ENCODE measurements at regions not wholly inside any gene's neighbourhood (a gene's known extent, or its start where the extent isn't known, plus 50 kb on each side); places are given as distances from the start of the nearest gene placed in this dataset.

- ATAC-seq (ENCODE audit: low read depth) (no peak), DNase-seq (ENCODE audit: low spot score in 2 of 2) (no peak)
- peaks cover 5% of the 10 kb centered on the region for H3K27me3 Mint-ChIP-seq
- H3K27ac Mint-ChIP-seq = no peak overlapping the region
- no peaks in the 10 kb centered on the region for H3K9me3 Mint-ChIP-seq
- no peaks in the 10 kb centered on the region for H3K4me1 Mint-ChIP-seq
- H3K4me3 Mint-ChIP-seq = no peak overlapping the region
- H3K36me3 Mint-ChIP-seq = no peaks in the 10 kb centered on the region
Observed at GRCh38 chrX:11970578-11971359, 167.5 kb upstream of the FRMPD4 start.

- no peaks in the 10 kb centered on the region for H3K9me3 Mint-ChIP-seq
- H3K36me3 Mint-ChIP-seq = no peaks in the 10 kb centered on the region
- no peak for DNase-seq (ENCODE audit: low spot score in 2 of 2)
- no peaks in the 10 kb centered on the region for H3K27me3 Mint-ChIP-seq
- no peak overlapping the region for H3K27ac Mint-ChIP-seq
- no peak overlapping the region for H3K4me3 Mint-ChIP-seq
- ATAC-seq (ENCODE audit: low read depth) = no peak
- no peaks in the 10 kb centered on the region for H3K4me1 Mint-ChIP-seq
Observed at GRCh38 chrX:11976663-11977062, 161.6 kb upstream of the FRMPD4 start.

- H3K27me3 Mint-ChIP-seq = no peaks in the 10 kb centered on the region
- ATAC-seq (ENCODE audit: low read depth) (no peak), DNase-seq (ENCODE audit: low spot score in 2 of 2) (no peak)
- H3K36me3 Mint-ChIP-seq = no peaks in the 10 kb centered on the region
- H3K4me3 Mint-ChIP-seq = no peak overlapping the region
- no peaks in the 10 kb centered on the region for H3K9me3 Mint-ChIP-seq
- no peak overlapping the region for H3K27ac Mint-ChIP-seq
- H3K4me1 Mint-ChIP-seq = no peaks in the 10 kb centered on the region
Observed at GRCh38 chrX:11992271-11992670, 146.0 kb upstream of the FRMPD4 start.

- H3K36me3 Mint-ChIP-seq = no peaks in the 10 kb centered on the region
- DNase-seq (ENCODE audit: low spot score in 2 of 2) = no peak
- no peak for ATAC-seq (ENCODE audit: low read depth)
- no peak overlapping the region for H3K4me3 Mint-ChIP-seq
- no peak overlapping the region for H3K27ac Mint-ChIP-seq
- H3K27me3 Mint-ChIP-seq = no peaks in the 10 kb centered on the region
- H3K4me1 Mint-ChIP-seq = no peaks in the 10 kb centered on the region
- H3K9me3 Mint-ChIP-seq = no peaks in the 10 kb centered on the region
Observed at GRCh38 chrX:11995146-11995545, 143.1 kb upstream of the FRMPD4 start.

- DNase-seq (ENCODE audit: low spot score in 2 of 2) (no peak), ATAC-seq (ENCODE audit: low read depth) (no peak)
- no peak overlapping the region for H3K4me3 Mint-ChIP-seq
- no peaks in the 10 kb centered on the region for H3K36me3 Mint-ChIP-seq
- H3K9me3 Mint-ChIP-seq = no peaks in the 10 kb centered on the region
- H3K27ac Mint-ChIP-seq = no peak overlapping the region
- no peaks in the 10 kb centered on the region for H3K27me3 Mint-ChIP-seq
- no peaks in the 10 kb centered on the region for H3K4me1 Mint-ChIP-seq
Observed at GRCh38 chrX:11996810-11997209, 141.5 kb upstream of the FRMPD4 start.

GRCh38 chrX:11998944-11999343 is 139.3 kb upstream of the FRMPD4 start:
- Mint-ChIP-seq H3K4me1 (no peaks in the 10 kb centered on the region), H3K27ac (no peak overlapping the region), H3K9me3 (no peaks in the 10 kb centered on the region), H3K36me3 (no peaks in the 10 kb centered on the region), H3K4me3 (no peak overlapping the region), H3K27me3 (no peaks in the 10 kb centered on the region)
- ATAC-seq (ENCODE audit: low read depth) (no peak), DNase-seq (ENCODE audit: low spot score in 2 of 2) (no peak)

- H3K36me3 Mint-ChIP-seq = no peaks in the 10 kb centered on the region
- no peaks in the 10 kb centered on the region for H3K27me3 Mint-ChIP-seq
- no peak for ATAC-seq (ENCODE audit: low read depth)
Observed at GRCh38 chrX:12002876-12003275, 135.4 kb upstream of the FRMPD4 start.

GRCh38 chrX:12007881-12008280 is 130.4 kb upstream of the FRMPD4 start:
- Mint-ChIP-seq H3K4me3 (no peak overlapping the region), H3K36me3 (no peaks in the 10 kb centered on the region), H3K27ac (no peak overlapping the region), H3K27me3 (no peaks in the 10 kb centered on the region), H3K4me1 (no peaks in the 10 kb centered on the region), H3K9me3 (no peaks in the 10 kb centered on the region)
- no peak for DNase-seq (ENCODE audit: low spot score in 2 of 2)
- ATAC-seq (ENCODE audit: low read depth) = no peak

More at GRCh38 chrX:12002876-12003275, 135.4 kb upstream of the FRMPD4 start:
- Mint-ChIP-seq H3K27ac (no peak overlapping the region), H3K4me1 (no peaks in the 10 kb centered on the region), H3K4me3 (no peak overlapping the region), H3K9me3 (no peaks in the 10 kb centered on the region)
- DNase-seq (ENCODE audit: low spot score in 2 of 2) = no peak

- Mint-ChIP-seq H3K4me3 (no peak overlapping the region), H3K27ac (no peak overlapping the region), H3K9me3 (no peaks in the 10 kb centered on the region), H3K27me3 (peaks cover 2% of the 10 kb centered on the region), H3K4me1 (no peaks in the 10 kb centered on the region), H3K36me3 (no peaks in the 10 kb centered on the region)
- ATAC-seq (ENCODE audit: low read depth) (no peak), DNase-seq (ENCODE audit: low spot score in 2 of 2) (no peak)
Observed at GRCh38 chrX:12010436-12010835, 127.8 kb upstream of the FRMPD4 start.

- Mint-ChIP-seq H3K27me3 (peaks cover 2% of the 10 kb centered on the region), H3K9me3 (no peaks in the 10 kb centered on the region), H3K36me3 (no peaks in the 10 kb centered on the region), H3K27ac (no peak overlapping the region), H3K4me1 (no peaks in the 10 kb centered on the region), H3K4me3 (no peak overlapping the region)
- DNase-seq (ENCODE audit: low spot score in 2 of 2) = no peak
- ATAC-seq (ENCODE audit: low read depth) = no peak
Observed at GRCh38 chrX:12011075-12011474, 127.2 kb upstream of the FRMPD4 start.

- Mint-ChIP-seq H3K9me3 (no peaks in the 10 kb centered on the region), H3K27me3 (peaks cover 2% of the 10 kb centered on the region), H3K4me3 (no peak overlapping the region), H3K36me3 (no peaks in the 10 kb centered on the region), H3K4me1 (no peaks in the 10 kb centered on the region), H3K27ac (no peak overlapping the region)
- DNase-seq (ENCODE audit: low spot score in 2 of 2) (no peak), ATAC-seq (ENCODE audit: low read depth) (no peak)
Observed at GRCh38 chrX:12013211-12013618, 125.1 kb upstream of the FRMPD4 start.

- no peaks in the 10 kb centered on the region for H3K36me3 Mint-ChIP-seq
- H3K27me3 Mint-ChIP-seq = no peaks in the 10 kb centered on the region
- DNase-seq (ENCODE audit: low spot score in 2 of 2) (no peak), ATAC-seq (ENCODE audit: low read depth) (no peak)
- H3K4me3 Mint-ChIP-seq = no peak overlapping the region
- H3K4me1 Mint-ChIP-seq = no peaks in the 10 kb centered on the region
- H3K27ac Mint-ChIP-seq = no peak overlapping the region
- no peaks in the 10 kb centered on the region for H3K9me3 Mint-ChIP-seq
Observed at GRCh38 chrX:12021698-12022097, 116.6 kb upstream of the FRMPD4 start.

- no peak for ATAC-seq (ENCODE audit: low read depth)
- DNase-seq (ENCODE audit: low spot score in 2 of 2) = no peak
- Mint-ChIP-seq H3K4me3 (no peak overlapping the region), H3K9me3 (no peaks in the 10 kb centered on the region), H3K27me3 (no peaks in the 10 kb centered on the region), H3K4me1 (no peaks in the 10 kb centered on the region), H3K27ac (no peak overlapping the region), H3K36me3 (no peaks in the 10 kb centered on the region)
Observed at GRCh38 chrX:12026481-12026880, 111.8 kb upstream of the FRMPD4 start.

GRCh38 chrX:12032082-12032481 is 106.2 kb upstream of the FRMPD4 start:
- H3K4me3 Mint-ChIP-seq = no peak overlapping the region
- ATAC-seq (ENCODE audit: low read depth) = no peak
- no peaks in the 10 kb centered on the region for H3K27me3 Mint-ChIP-seq
- no peaks in the 10 kb centered on the region for H3K9me3 Mint-ChIP-seq
- no peak overlapping the region for H3K27ac Mint-ChIP-seq
- no peaks in the 10 kb centered on the region for H3K36me3 Mint-ChIP-seq
- no peaks in the 10 kb centered on the region for H3K4me1 Mint-ChIP-seq
- no peak for DNase-seq (ENCODE audit: low spot score in 2 of 2)

GRCh38 chrX:12034741-12035140 is 103.5 kb upstream of the FRMPD4 start:
- Mint-ChIP-seq H3K36me3 (no peaks in the 10 kb centered on the region), H3K4me1 (no peaks in the 10 kb centered on the region), H3K9me3 (no peaks in the 10 kb centered on the region), H3K4me3 (no peak overlapping the region), H3K27me3 (no peaks in the 10 kb centered on the region), H3K27ac (no peak overlapping the region)
- DNase-seq (ENCODE audit: low spot score in 2 of 2) (no peak), ATAC-seq (ENCODE audit: low read depth) (no peak)
